Activated naive CD4-positive, alpha-beta T cell treated with anti-CD3 and anti-CD28 coated beads, Interleukin-2, amount 10 ng/mL, durations not matched to agents 7 days and 5 days (primary cell): ENCODE measurements at regions not wholly inside any gene's neighbourhood (a gene's known extent, or its start where the extent isn't known, plus 50 kb on each side); places are given as distances from the start of the nearest gene placed in this dataset.

ENCODE experiments used
- CTCF ChIA-PET: fragments of 350-600 bp; sonication (Branson Sonifier 250); formaldehyde crosslinking; loops from one replicate; lab custom pipeline; 2021; ENCODE audit warnings: antibody characterized with exemption; lab: Charles Lee
- DNase-seq: peaks from one replicate; pipeline ENCODE4 v3.0.0-alpha.2; 2020
- H3K27ac Mint-ChIP-seq: one replicate; pipeline ENCODE4 v1.8.0; 2021; ENCODE audit warnings: mild to moderate bottlenecking, moderate library complexity, mixed read lengths
- H3K27me3 Mint-ChIP-seq: one replicate; pipeline ENCODE4 v1.8.0; 2021; ENCODE audit warnings: mild to moderate bottlenecking, mixed read lengths
- H3K36me3 Mint-ChIP-seq: one replicate; pipeline ENCODE4 v1.8.0; 2021; ENCODE audit warnings: mixed read lengths
- H3K4me1 Mint-ChIP-seq: one replicate; pipeline ENCODE4 v1.8.0; 2021; ENCODE audit warnings: mixed read lengths
- H3K4me3 Mint-ChIP-seq: one replicate; pipeline ENCODE4 v1.8.0; 2021; ENCODE audit warnings: mild to moderate bottlenecking, moderate library complexity, mixed read lengths
- H3K9me3 Mint-ChIP-seq: one replicate; pipeline ENCODE4 v1.8.0; 2021; ENCODE audit warnings: mixed read lengths

DNA sequence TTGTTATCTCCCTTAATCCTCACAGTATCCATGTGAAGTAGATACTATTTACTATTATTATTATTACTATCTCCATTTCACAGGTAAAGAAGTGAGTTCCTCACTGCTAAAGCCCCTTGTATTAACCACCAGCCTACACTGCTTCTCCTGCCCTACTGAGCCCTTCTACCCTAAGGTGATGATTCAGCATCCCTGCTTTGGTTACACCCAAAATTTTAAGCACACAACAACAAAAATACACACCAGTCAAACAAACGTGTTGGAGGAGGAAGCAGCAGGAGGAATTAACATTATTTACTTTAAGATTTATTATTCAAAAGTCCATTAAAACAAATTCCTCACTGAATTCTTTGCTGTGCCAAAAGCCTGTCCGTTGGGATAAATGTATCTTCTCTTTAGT lies 370.2 kb upstream of the BRINP1 start:
- DNase-seq: no peak
- Mint-ChIP-seq H3K27me3 (no peaks in the 10 kb centered on the region), H3K4me3 (no peak overlapping the region), H3K36me3 (no peaks in the 10 kb centered on the region), H3K27ac (no peak overlapping the region), H3K4me1 (no peaks in the 10 kb centered on the region), H3K9me3 (peaks cover 2% of the 10 kb centered on the region)
- CTCF ChIA-PET: no interaction called here

DNA sequence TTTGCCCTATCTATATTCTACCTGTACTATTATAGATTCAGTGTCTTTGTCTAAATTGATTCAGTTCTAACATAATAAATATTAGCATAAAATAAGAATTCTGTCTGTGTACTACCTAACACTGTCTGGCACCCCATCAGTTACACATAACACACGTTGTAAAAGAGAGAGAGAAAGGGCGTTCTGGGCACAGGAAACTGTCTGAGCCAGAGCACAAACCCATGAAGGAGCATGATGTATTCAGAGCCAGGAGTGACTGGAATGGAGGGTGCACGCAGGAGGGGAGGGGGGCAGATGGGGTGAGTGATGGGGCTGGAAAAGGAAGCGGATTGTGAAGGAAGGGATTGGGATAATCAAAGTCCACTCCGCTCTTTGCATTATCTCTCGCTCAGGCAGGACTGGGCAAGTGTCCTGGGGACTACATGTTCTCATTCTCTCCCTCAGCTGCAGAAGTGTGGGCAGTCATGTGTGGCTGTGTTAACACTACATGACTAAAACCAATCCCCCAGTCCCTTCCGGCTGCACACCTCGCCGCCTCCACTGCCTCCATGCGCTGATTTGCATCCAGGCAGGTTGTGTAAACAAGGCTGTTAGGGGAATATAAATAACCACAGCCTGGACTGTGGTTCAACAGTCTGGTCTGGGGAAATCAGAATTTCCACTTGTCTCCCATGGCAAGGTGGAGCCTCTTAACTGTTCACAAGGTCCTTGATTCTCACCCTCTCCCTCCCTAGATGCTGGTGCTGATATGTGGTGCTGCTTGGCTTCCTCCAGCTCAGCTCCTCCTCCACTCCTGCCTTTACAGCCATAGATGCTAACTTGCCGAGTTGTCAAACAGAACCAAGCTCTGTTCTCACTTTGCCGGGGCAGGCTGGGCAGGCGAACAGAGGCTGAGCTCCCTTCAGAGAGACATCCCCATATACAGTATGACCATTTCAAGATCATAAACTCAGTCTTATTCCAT lies 367.5 kb upstream of the BRINP1 start:
- Mint-ChIP-seq H3K4me3 (no peak overlapping the region), H3K27me3 (no peaks in the 10 kb centered on the region), H3K4me1 (no peaks in the 10 kb centered on the region), H3K36me3 (no peaks in the 10 kb centered on the region), H3K9me3 (no peaks in the 10 kb centered on the region), H3K27ac (no peak overlapping the region)
- DNase-seq: no peak
- CTCF ChIA-PET: no interaction called here

DNA sequence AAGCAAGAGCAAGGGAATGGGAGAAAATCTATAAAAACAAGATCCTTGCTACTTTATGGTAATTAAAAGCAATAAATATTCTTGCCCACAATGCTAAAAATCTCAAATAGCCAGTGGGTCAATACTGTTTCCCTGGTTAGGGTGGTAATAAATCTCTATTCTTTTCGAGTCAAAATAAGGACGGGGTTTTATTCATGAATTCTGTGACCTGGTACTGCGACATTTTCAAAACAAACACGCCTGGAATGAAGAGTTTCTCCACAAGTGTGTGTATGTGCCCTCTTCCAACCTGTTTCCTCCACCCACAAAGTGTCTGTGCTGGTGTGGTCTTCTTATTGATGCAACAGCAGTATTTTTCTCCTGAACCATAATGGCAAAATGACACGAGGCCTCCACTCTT lies 358.8 kb upstream of the BRINP1 start:
- H3K4me1 Mint-ChIP-seq: no peaks in the 10 kb centered on the region
- H3K4me3 Mint-ChIP-seq: no peak overlapping the region
- no peak for DNase-seq
- H3K27me3 Mint-ChIP-seq: no peaks in the 10 kb centered on the region
- peaks cover 3% of the 10 kb centered on the region for H3K9me3 Mint-ChIP-seq
- H3K27ac Mint-ChIP-seq: no peak overlapping the region
- CTCF ChIA-PET: no interaction called here
- no peaks in the 10 kb centered on the region for H3K36me3 Mint-ChIP-seq

DNA sequence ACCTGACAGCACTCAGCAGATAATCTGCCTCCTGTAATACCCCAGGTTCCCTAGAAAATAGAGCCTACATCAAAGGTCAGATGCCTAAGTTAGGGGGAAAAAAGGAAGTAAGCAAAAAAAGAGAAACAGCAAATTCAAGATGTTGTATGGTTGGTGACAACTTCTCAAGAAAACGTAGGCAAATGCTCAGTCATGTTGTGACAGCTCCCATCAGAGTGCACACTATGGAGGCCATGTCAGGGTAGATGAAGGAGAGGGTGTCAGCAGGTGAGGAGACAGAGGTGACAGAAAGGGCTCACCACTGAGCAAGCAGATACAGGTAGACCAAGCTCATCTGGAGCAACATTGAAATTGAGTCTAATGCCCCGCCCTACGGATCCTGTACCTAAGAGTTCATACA lies 356.8 kb upstream of the BRINP1 start:
- Mint-ChIP-seq H3K27me3 (no peaks in the 10 kb centered on the region), H3K4me3 (no peak overlapping the region), H3K27ac (no peak overlapping the region), H3K4me1 (no peaks in the 10 kb centered on the region), H3K36me3 (no peaks in the 10 kb centered on the region), H3K9me3 (peaks cover 3% of the 10 kb centered on the region)
- no peak for DNase-seq
- CTCF ChIA-PET: no interaction called here

DNA sequence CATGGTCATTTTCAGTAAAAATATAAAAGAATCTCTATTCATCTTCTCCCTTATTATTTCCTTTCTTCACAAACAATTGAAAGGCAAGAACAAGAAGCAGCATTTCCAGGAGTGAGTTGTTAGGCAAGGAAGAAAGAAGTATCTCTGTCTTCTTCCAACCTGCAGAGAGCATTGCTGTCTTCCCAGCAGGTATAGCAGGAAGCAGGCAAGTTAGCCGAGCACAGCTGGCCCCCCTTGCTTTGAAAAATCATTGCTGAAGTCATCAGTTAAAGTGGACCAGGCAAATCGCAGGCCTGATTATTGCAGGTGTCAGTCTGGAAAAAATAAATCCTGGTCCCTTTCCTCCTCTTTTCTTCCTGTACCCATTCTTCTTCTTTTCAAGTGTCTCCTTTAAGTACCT lies 353.1 kb upstream of the BRINP1 start:
- H3K27me3 Mint-ChIP-seq: no peaks in the 10 kb centered on the region
- no peaks in the 10 kb centered on the region for H3K36me3 Mint-ChIP-seq
- H3K4me3 Mint-ChIP-seq: no peak overlapping the region
- no peak overlapping the region for H3K27ac Mint-ChIP-seq
- no peak for DNase-seq
- CTCF ChIA-PET: no interaction called here
- H3K9me3 Mint-ChIP-seq: no peaks in the 10 kb centered on the region
- no peaks in the 10 kb centered on the region for H3K4me1 Mint-ChIP-seq

DNA sequence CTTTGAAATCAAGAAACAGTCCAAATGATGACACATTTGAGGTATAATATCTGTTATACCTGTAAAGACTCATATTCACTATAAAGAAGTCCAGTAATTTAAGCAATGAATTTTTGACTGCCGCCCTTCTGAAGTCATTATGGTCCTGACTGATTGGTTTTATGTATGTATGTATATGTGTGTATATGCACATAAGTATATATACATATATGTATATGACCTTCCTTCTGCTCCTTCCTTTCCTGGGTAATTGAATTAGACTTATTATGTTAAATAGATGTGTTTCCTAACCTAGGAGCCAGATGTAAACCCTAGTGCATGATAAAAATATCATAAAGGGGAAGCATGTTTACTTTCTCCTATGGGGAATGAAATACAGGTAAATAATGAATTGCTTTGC lies 343.1 kb upstream of the BRINP1 start:
- CTCF ChIA-PET: no interaction called here
- H3K4me1 Mint-ChIP-seq: no peaks in the 10 kb centered on the region
- no peaks in the 10 kb centered on the region for H3K36me3 Mint-ChIP-seq
- no peaks in the 10 kb centered on the region for H3K9me3 Mint-ChIP-seq
- no peak overlapping the region for H3K27ac Mint-ChIP-seq
- DNase-seq: no peak
- H3K4me3 Mint-ChIP-seq: no peak overlapping the region
- no peaks in the 10 kb centered on the region for H3K27me3 Mint-ChIP-seq

DNA sequence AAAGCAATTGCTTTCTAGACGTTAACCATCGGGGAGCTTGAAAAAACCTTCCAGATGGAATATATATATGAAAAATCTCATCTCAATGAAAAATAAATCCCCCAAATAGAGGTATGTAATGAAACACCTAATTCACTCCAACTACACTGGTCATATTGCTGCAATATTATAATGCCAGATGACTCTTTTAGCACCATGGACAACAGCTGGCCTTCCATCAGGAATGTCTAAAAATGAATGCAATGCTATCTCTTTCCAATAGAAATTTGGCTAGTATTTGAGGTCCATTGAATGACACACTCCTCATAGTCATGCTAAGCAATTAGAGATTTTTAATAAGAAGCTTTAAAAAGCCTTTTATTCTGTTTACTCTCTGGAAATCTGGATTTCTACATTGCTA lies 340.2 kb upstream of the BRINP1 start:
- Mint-ChIP-seq H3K9me3 (no peaks in the 10 kb centered on the region), H3K27ac (no peak overlapping the region), H3K4me1 (no peaks in the 10 kb centered on the region), H3K27me3 (no peaks in the 10 kb centered on the region), H3K4me3 (no peak overlapping the region), H3K36me3 (no peaks in the 10 kb centered on the region)
- CTCF ChIA-PET: no interaction called here
- no peak for DNase-seq

DNA sequence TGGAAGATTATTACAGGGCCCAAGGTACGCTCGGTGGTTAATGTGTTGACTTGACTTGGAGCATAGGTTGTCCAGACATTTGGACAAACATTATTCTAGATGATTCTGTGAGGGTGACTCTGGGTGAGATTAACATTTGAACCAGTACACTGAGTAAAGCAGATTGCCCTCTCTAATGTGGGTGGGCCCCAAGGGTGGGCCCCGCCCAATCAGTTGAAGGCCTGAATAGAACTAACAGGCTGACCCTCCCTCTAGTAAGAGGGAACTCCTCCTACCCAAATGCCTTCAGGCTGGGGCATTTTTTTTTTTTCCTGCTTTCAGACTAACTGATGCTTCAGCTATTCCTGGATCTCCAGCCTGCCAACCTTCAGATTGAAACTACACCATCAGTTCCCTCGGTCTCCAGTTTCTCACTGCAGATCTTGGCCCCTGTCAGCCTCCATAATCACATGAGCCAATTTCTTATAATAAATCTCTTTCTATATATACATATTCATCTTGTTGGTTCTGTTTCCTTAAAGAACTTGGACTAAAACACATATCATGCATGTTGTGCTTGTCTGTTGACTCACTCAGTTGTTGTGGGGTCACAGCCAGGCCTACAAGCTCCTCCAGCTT lies 338.1 kb upstream of the BRINP1 start:
- no peaks in the 10 kb centered on the region for H3K9me3 Mint-ChIP-seq
- H3K27ac Mint-ChIP-seq: no peak overlapping the region
- H3K27me3 Mint-ChIP-seq: no peaks in the 10 kb centered on the region
- no peak overlapping the region for H3K4me3 Mint-ChIP-seq
- no peaks in the 10 kb centered on the region for H3K4me1 Mint-ChIP-seq
- H3K36me3 Mint-ChIP-seq: no peaks in the 10 kb centered on the region
- no peak for DNase-seq
- CTCF ChIA-PET: interaction anchor here (0.7 kb wide), 1 partner anchor 251 kb away, joined by 3 read pairs; no protein-coding TSS in a partner anchor

DNA sequence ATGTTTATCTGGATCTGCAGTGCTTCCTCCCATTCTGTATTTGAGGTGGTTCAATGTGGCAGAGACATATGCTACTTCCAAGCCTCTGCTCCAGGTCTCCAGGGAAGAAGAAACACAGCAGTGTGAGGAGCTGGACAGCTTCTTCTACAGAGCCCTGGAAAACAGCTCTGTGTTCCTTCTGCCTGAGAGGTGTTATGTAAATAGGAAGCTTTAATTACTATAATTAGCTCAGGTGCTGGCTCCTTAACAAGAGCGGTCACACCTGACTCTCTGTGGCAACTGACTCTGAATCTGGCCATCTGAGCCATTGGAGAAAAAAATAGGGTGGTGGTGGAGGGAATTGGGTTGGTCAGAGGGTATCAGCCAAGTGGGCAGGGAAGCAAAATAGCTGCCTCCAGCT lies 332.4 kb upstream of the BRINP1 start:
- Mint-ChIP-seq H3K4me1 (no peaks in the 10 kb centered on the region), H3K4me3 (no peak overlapping the region), H3K27ac (no peak overlapping the region), H3K27me3 (no peaks in the 10 kb centered on the region), H3K36me3 (no peaks in the 10 kb centered on the region), H3K9me3 (no peaks in the 10 kb centered on the region)
- CTCF ChIA-PET: no interaction called here
- DNase-seq: no peak

DNA sequence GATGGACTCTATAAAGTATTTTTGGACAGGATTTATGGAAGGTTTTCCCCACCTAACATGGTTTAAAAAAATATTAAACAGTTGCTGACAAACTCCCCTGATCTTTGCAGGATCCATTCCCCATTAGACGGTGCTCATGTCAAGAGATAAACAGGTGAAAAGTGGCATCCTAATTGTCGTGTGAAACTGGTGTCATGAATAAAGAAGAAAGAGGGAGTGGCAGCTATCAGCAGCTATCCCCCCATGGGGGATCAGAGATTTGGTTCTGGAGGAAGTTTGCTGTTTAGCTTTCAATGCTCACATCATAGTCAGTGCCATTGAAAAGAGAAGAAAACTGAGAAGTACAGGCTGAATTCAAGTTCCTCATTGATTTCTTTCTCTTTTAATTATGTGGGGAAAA lies 329.3 kb upstream of the BRINP1 start:
- no peaks in the 10 kb centered on the region for H3K27me3 Mint-ChIP-seq
- no peak overlapping the region for H3K27ac Mint-ChIP-seq
- H3K9me3 Mint-ChIP-seq: peaks cover 4% of the 10 kb centered on the region
- H3K4me1 Mint-ChIP-seq: no peaks in the 10 kb centered on the region
- H3K4me3 Mint-ChIP-seq: no peak overlapping the region
- no peak for DNase-seq
- CTCF ChIA-PET: no interaction called here
- H3K36me3 Mint-ChIP-seq: no peaks in the 10 kb centered on the region

DNA sequence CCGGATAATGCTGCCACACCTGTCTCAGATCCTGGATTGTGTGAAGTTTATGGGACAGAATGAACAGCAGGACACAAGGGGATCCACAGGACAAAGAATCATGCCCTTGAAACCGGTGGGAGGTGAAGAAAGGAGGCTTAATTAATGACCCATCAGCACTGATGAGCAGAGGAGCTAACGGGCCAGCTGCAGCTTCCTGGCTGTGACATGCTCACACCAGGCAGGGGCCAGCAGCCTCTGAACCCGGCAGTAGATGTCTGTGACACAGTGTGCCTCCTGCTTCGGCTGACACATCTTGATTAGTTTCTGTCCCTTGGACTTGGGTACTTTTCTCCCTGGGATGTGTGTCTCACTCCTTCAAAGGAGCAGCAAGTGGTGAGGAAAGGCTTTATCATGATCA lies 328.8 kb upstream of the BRINP1 start:
- Mint-ChIP-seq H3K27me3 (no peaks in the 10 kb centered on the region), H3K36me3 (no peaks in the 10 kb centered on the region), H3K4me3 (no peak overlapping the region), H3K27ac (no peak overlapping the region), H3K4me1 (no peaks in the 10 kb centered on the region), H3K9me3 (peaks cover 4% of the 10 kb centered on the region)
- CTCF ChIA-PET: no interaction called here
- DNase-seq: no peak

DNA sequence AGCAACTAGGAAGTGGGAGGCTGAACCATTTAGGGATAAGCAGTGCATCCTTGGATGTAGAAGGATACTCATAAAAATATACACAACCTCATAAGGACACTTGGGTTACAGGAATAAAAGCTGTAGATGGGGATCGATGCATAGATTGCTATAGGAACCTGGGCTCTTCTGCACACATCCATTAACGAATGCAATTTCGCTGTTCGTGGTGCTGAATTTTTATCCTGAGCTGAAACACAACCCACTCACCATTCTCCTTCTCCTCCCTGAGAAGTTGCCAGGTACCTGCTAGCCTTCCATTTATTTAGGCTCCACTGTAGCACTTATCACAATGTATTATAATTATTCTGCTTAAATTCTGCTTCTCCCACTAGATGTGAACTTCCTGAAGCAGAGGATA lies 320.6 kb upstream of the BRINP1 start:
- DNase-seq: no peak
- Mint-ChIP-seq H3K9me3 (peaks cover 4% of the 10 kb centered on the region), H3K27ac (no peak overlapping the region), H3K27me3 (no peaks in the 10 kb centered on the region), H3K36me3 (no peaks in the 10 kb centered on the region), H3K4me3 (no peak overlapping the region), H3K4me1 (no peaks in the 10 kb centered on the region)
- CTCF ChIA-PET: no interaction called here

DNA sequence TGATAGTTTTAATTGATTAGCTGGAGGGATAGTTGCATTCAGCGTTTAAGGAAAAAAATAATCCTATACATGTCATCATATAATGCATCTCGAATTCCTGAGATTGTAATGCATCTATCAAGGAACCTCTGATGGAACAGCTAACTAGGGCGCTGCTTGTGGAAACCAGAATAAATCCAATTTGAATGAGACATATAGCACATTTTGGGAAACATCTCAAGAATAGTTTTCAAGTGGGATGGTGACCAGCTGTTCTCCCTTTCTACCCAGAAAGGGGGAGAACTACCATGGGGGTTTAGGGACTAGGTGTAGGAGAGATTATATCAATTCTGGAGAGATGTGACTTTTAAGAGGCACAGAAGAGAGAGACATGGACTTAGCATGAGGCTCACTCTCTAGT lies 319.3 kb upstream of the BRINP1 start:
- Mint-ChIP-seq H3K36me3 (no peaks in the 10 kb centered on the region), H3K27ac (no peak overlapping the region), H3K27me3 (no peaks in the 10 kb centered on the region), H3K4me3 (no peak overlapping the region), H3K9me3 (peaks cover 2% of the 10 kb centered on the region), H3K4me1 (no peaks in the 10 kb centered on the region)
- no peak for DNase-seq
- CTCF ChIA-PET: no interaction called here

DNA sequence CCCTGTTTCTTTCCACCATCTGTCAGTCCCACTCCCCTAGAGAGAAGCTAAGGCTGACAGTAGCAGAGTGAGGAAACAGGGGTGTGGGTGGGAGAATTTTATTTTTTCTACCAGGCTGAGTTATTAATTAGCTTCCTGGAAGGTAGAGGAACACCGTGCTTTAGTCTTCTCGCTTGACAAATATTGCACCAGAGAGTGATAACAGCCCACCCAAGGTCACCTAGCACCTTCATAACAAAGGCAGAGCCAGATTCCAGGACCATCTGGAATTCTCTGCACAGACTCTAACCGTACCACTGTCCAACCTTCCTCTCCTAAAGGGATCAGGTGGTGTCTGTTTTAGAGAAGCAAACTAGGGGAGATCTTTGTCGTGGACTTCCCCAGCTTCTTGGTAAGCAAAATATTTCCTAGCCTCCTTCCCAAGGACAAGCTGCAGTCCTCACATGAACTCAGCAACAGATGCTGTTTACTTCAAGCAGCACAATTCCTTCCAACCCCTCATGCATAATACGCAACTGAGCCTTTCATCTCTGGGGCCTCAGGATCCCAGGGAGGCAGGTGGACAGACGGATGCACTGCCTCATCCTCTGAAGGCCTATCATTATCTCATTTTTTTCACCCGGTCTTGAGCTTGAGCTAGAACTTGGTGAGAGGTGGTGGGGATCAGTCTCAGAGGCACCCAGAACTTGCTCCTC lies 308.7 kb upstream of the BRINP1 start:
- CTCF ChIA-PET: no interaction called here
- Mint-ChIP-seq H3K36me3 (no peaks in the 10 kb centered on the region), H3K27me3 (no peaks in the 10 kb centered on the region), H3K27ac (no peak overlapping the region), H3K4me1 (no peaks in the 10 kb centered on the region), H3K4me3 (no peak overlapping the region), H3K9me3 (no peaks in the 10 kb centered on the region)
- no peak for DNase-seq

DNA sequence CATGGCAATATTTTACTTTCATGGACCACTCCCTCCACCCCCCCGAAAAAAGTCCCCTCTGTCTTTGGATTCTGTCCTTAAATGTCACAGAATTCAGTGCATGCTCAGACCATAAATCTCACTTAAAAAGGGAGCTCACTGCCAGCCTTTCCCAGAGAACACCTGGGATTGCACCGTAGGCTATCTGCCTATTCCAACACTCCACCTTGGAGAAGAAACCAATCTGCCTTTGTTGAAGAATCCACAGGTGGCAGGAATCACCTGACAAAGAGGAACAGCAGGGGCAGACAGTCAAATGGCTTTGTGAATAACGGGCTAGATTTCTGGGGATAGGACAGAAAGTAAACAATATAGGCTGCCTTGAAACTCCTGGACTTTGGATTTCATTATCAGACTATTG lies 306.7 kb upstream of the BRINP1 start:
- H3K4me1 Mint-ChIP-seq: no peaks in the 10 kb centered on the region
- H3K9me3 Mint-ChIP-seq: no peaks in the 10 kb centered on the region
- H3K27ac Mint-ChIP-seq: no peak overlapping the region
- H3K36me3 Mint-ChIP-seq: no peaks in the 10 kb centered on the region
- H3K4me3 Mint-ChIP-seq: no peak overlapping the region
- CTCF ChIA-PET: no interaction called here
- no peaks in the 10 kb centered on the region for H3K27me3 Mint-ChIP-seq
- DNase-seq: no peak
